K562 (cell line): ENCODE measurements at regions not wholly inside any gene's neighbourhood (a gene's known extent, or its start where the extent isn't known, plus 50 kb on each side); places are given as distances from the start of the nearest gene placed in this dataset.
A peak's percentile ranks its signal among the peaks of the same experiment; 100 is the strongest.

Experiments
- ATAC-seq: fragments of 200-7000 bp; cut with Tn5 transposase; 3 replicates; pipeline ENCODE4 v1.9.1; 2020; ENCODE audit warnings: moderate library complexity
- BruUV-seq: library from RNA; stranded (reverse); fragments of 400-500 nt; replicated peaks from 2 replicates; lab custom pipeline; 2021; lab: Mats Ljungman, UMichigan
- CTCF ChIA-PET: fragments of 300-600 bp; formaldehyde crosslinking; extraction: SDS; loops from one replicate; lab custom pipeline; 2021; ENCODE audit warnings: low intra/inter-chr PET ratio; lab: Yijun Ruan, JAX
- POLR2A ChIA-PET: fragments of 300-600, 350-650 bp; sonication (Branson Sonifier 250); formaldehyde crosslinking; extraction: SDS; loops from one replicate; lab custom pipeline; 2021; ENCODE audit warnings: antibody characterized with exemption, inconsistent platforms; lab: Yijun Ruan, JAX
- DNase-seq, 4 experiments: peaks; one replicate each; pipeline versions ENCODE4 v3.0.0 to v3.0.0-alpha.2; 2011 to 2018; ENCODE audit warnings: low spot score in 3 of 4, mixed read lengths in 3 of 4; ENCODE audit errors: extremely low read depth in 1 of 4
- FAIRE-seq: peaks from 2 replicates; lab custom pipeline; 2011; peaks lifted over from hg19 to GRCh38; lab: Jason Lieb, UNC
- H2AFZ ChIP-seq: 2 replicates; pipeline ENCODE4 v1.6.0; 2011; ENCODE audit warnings: low read depth, low read length, control low read depth, inconsistent platforms
- H3K27ac ChIP-seq: fragments of 200-600 bp; 3 replicates; pipeline ENCODE4 v1.8.0; 2011; ENCODE audit warnings: low read depth, mild to moderate bottlenecking, control low read depth, inconsistent platforms, low read length, moderate library complexity, mixed read lengths; ENCODE audit errors: extremely low read depth
- H3K27me3 ChIP-seq, 2 experiments: fragments of 300-600 bp in 1 of 2; 2 replicates in 1 of 2; 3 replicates in 1 of 2; pipeline versions ENCODE4 v1.6.0 to v1.8.0; 2011; ENCODE audit warnings: inconsistent platforms in 2 of 2, low read length in 2 of 2, mild to moderate bottlenecking in 1 of 2, mixed read lengths in 1 of 2, moderate library complexity in 1 of 2; ENCODE audit not compliant: control insufficient read depth in 2 of 2, insufficient read depth in 2 of 2
- H3K36me3 ChIP-seq: fragments of 300-600 bp; 3 replicates; pipeline ENCODE4 v1.8.0; 2011; ENCODE audit warnings: mild to moderate bottlenecking, low read length, inconsistent platforms; ENCODE audit not compliant: control insufficient read depth, insufficient read depth
- H3K4me1 ChIP-seq, 2 experiments: fragments of 200-600 bp in 1 of 2; replicated peaks in 1 of 2; 2 replicates in 1 of 2; 3 replicates in 1 of 2; pipeline versions ENCODE4 v1.5.1 to v1.8.0; 2011; ENCODE audit warnings: inconsistent platforms in 2 of 2, low read length in 2 of 2, mild to moderate bottlenecking in 1 of 2, mixed read lengths in 1 of 2, moderate library complexity in 1 of 2; ENCODE audit not compliant: control insufficient read depth in 2 of 2, insufficient read depth in 2 of 2
- H3K4me2 ChIP-seq: 2 replicates; pipeline ENCODE4 v1.6.1; 2011; ENCODE audit warnings: low read length, control low read depth, inconsistent platforms, mixed read lengths; ENCODE audit not compliant: insufficient read depth
- H3K4me3 ChIP-seq: fragments of 200-600 bp; sonication (generic), shearing (Covaris generic); 2 replicates; pipeline ENCODE4 v1.5.1; 2016; ENCODE audit warnings: control low read depth, inconsistent platforms
- H3K79me2 ChIP-seq: fragments of 200-600 bp; 3 replicates; pipeline ENCODE4 v1.8.0; 2011; ENCODE audit warnings: low read length, inconsistent platforms; ENCODE audit not compliant: control insufficient read depth, insufficient read depth
- H3K9ac ChIP-seq, 2 experiments: 2 replicates each; pipeline versions ENCODE4 v1.6.0 to v1.6.1; 2011; ENCODE audit warnings: low read depth in 2 of 2, low read length in 2 of 2, control low read depth in 1 of 2, inconsistent platforms in 1 of 2, mild to moderate bottlenecking in 1 of 2, mixed read lengths in 1 of 2; ENCODE audit not compliant: insufficient read depth in 1 of 2
- H3K9me1 ChIP-seq: one replicate; pipeline ENCODE4 v1.6.0; 2011; ENCODE audit warnings: inconsistent platforms, mild to moderate bottlenecking, low read length, moderate library complexity; ENCODE audit not compliant: control insufficient read depth, insufficient read depth
- H3K9me3 ChIP-seq: replicated peaks from 2 replicates; pipeline ENCODE4 v1.5.1; 2011; ENCODE audit warnings: low read depth, low read length, inconsistent platforms; ENCODE audit not compliant: control insufficient read depth, insufficient read depth
- H4K20me1 ChIP-seq: replicated peaks from 2 replicates; pipeline ENCODE4 v1.6.1; 2011; ENCODE audit warnings: low read length, inconsistent platforms, mixed read lengths; ENCODE audit not compliant: control insufficient read depth, insufficient read depth
- HDAC1 ChIP-seq, 2 experiments: fragments of 450-650 bp; IDR thresholded peaks; 2 replicates each; pipeline ENCODE4 v1.6.1; 2016 to 2017; ENCODE audit warnings: inconsistent platforms in 1 of 2, mild to moderate bottlenecking in 1 of 2, moderate library complexity in 1 of 2
- KLF10 ChIP-seq: fragments of 250-450 bp; sonication (Bioruptor Pico); IDR thresholded peaks from 2 replicates; pipeline ENCODE4 v1.6.1; 2021; ENCODE audit warnings: matching md5 sums
- RBM25 ChIP-seq: fragments of 200-400 bp; formaldehyde crosslinking; IDR thresholded peaks from 2 replicates; pipeline ENCODE4 v1.6.1; 2018; ENCODE audit warnings: low read length, low read depth, moderate library complexity; ENCODE audit not compliant: severe bottlenecking
- SMARCA5 ChIP-seq: fragments of 450-650 bp; IDR thresholded peaks from 2 replicates; pipeline ENCODE4 v1.6.1; 2016
- WGBS: fragments of 100-300 bp; shearing (Covaris generic); methylation state at CpG from one replicate; pipeline ENCODE4 v1.1.6; 2016; ENCODE audit warnings: low coverage, mixed read lengths; ENCODE audit not compliant: insufficient coverage; ENCODE audit errors: missing lambda C conversion rate; 5-methylcytosine and 5-hydroxymethylcytosine counted together
- in situ Hi-C: fragments of 300-500 bp; cut with MboI; formaldehyde crosslinking; loops from 4 replicates; pipeline ENCODE4 v1.15.0; 2018; ENCODE audit warnings: inconsistent platforms, mixed read lengths
- intact Hi-C: fragments of 100-400 bp; cut with micrococcal nuclease; formaldehyde crosslinking; loops from 2 replicates; pipeline ENCODE4 v1.14.2; 2022
- TF ChIP-seq, protein P1 (sequence below): fragments of 450-650 bp; IDR thresholded peaks from 2 replicates; pipeline ENCODE4 v1.6.1; 2016; ENCODE audit warnings: mild to moderate bottlenecking

DNA sequence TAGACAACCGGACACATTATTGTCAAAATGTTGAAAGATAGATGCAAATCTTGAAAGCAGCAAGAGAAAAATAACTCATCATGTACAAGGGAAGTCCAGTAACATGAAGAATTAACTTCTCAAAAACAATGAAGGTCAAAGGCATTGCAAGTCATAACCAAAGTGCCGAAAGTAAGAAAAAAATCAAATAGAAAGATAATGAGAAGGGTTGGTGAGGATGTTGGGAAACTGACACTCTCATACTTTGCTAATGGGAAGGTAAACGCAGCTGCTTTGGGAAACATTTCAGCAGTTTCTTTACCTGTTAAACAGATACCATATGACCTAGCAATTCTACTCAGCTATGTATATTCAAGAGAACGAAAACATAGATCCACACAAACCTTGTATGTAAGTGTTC, 303.0 kb downstream of the ARL4A start:
- FAIRE-seq: no peak
- no peaks in the 10 kb centered on the region for H3K79me2 ChIP-seq
- H3K27ac ChIP-seq: no peak overlapping the region
- no peak overlapping the region for H3K9ac ChIP-seq
- no peaks in the 10 kb centered on the region for H4K20me1 ChIP-seq
- no peaks in the 10 kb centered on the region for H3K9me3 ChIP-seq
- intact Hi-C loops: no loop called here
- in situ Hi-C loops: no loop called here
- no peaks in the 10 kb centered on the region for H3K36me3 ChIP-seq
- no peaks in the 10 kb centered on the region for H3K9me1 ChIP-seq
- ChIA-PET CTCF (no interaction called here), POLR2A (no interaction called here)
- no TSS peak for BruUV-seq
- no peak overlapping the region for H3K4me3 ChIP-seq
- H2AFZ ChIP-seq: peak overlapping the region; percentile 12; the same call in 1 of the 2 replicates
- H3K27me3 ChIP-seq: no peaks in the 10 kb centered on the region
- H3K4me1 ChIP-seq: no peaks in the 10 kb centered on the region
- WGBS: 52% methylated on average over 4 of the region's 4 CpGs
- no peak; the same call in 2 of the 3 replicates for ATAC-seq
- no peak overlapping the region for H3K4me2 ChIP-seq
- DNase-seq: no peak
- TF ChIP-seq KLF10 (CRISPR knock-in tag) (no peak), RBM25 (peak; percentile 98), HDAC1 (IDR thresholded peaks at IDR 0.05) (no peak), SMARCA5 (peak; percentile 65; the same call in 1 of the 2 replicates)
- TF ChIP-seq, protein P1, sequence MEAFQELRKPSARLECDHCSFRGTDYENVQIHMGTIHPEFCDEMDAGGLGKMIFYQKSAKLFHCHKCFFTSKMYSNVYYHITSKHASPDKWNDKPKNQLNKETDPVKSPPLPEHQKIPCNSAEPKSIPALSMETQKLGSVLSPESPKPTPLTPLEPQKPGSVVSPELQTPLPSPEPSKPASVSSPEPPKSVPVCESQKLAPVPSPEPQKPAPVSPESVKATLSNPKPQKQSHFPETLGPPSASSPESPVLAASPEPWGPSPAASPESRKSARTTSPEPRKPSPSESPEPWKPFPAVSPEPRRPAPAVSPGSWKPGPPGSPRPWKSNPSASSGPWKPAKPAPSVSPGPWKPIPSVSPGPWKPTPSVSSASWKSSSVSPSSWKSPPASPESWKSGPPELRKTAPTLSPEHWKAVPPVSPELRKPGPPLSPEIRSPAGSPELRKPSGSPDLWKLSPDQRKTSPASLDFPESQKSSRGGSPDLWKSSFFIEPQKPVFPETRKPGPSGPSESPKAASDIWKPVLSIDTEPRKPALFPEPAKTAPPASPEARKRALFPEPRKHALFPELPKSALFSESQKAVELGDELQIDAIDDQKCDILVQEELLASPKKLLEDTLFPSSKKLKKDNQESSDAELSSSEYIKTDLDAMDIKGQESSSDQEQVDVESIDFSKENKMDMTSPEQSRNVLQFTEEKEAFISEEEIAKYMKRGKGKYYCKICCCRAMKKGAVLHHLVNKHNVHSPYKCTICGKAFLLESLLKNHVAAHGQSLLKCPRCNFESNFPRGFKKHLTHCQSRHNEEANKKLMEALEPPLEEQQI: 0 out of 2 replicates have a peak, but pooled peaks have one; percentile 40
- TF ChIP-seq, all 486 proteins: peak for 3
